Stimulated activated CD4-positive, alpha-beta T cell treated with anti-CD3 and anti-CD28 coated beads, Interleukin-15, amount 100 ng/mL, for 24 hours (primary cell): ENCODE measurements at regions not wholly inside any gene's neighbourhood (a gene's known extent, or its start where the extent isn't known, plus 50 kb on each side); places are given as distances from the start of the nearest gene placed in this dataset.

Source experiments
- DNase-seq: peaks from one replicate; pipeline ENCODE4 v3.0.0-alpha.2; 2020

- no peak for DNase-seq
Observed at GRCh38 chr7:387132-388022, 97.4 kb downstream of the FOXL3 start.

GRCh38 chr7:388023-388960 lies 98.3 kb downstream of the FOXL3 start:
- DNase-seq, result no peak

GRCh38 chr7:388961-389701 lies 99.2 kb downstream of the FOXL3 start:
- DNase-seq, result no peak

GRCh38 chr7:389911-390601 lies 100.1 kb downstream of the FOXL3 start:
- no peak for DNase-seq

GRCh38 chr7:390761-391410 lies 100.9 kb downstream of the FOXL3 start:
- DNase-seq, result no peak

GRCh38 chr7:391411-391951 lies 101.5 kb downstream of the FOXL3 start:
- no peak for DNase-seq

GRCh38 chr7:391961-392524 lies 102.1 kb downstream of the FOXL3 start:
- no peak for DNase-seq

GRCh38 chr7:392822-393221 lies 102.9 kb downstream of the FOXL3 start:
- DNase-seq, result no peak

- DNase-seq, result no peak
Observed at GRCh38 chr7:395643-396042, 105.7 kb downstream of the FOXL3 start.

GRCh38 chr7:398888-399287 lies 108.9 kb downstream of the FOXL3 start:
- DNase-seq, result no peak

- DNase-seq, result no peak
Observed at GRCh38 chr7:400901-401485, 111.0 kb downstream of the FOXL3 start.

- no peak for DNase-seq
Observed at GRCh38 chr7:401495-401894, 111.5 kb downstream of the FOXL3 start.

- no peak for DNase-seq
Observed at GRCh38 chr7:404812-405488, 114.7 kb downstream of the PDGFA start.

GRCh38 chr7:405489-406211 lies 114.0 kb downstream of the PDGFA start:
- DNase-seq, result no peak

- DNase-seq, result no peak
Observed at GRCh38 chr7:407721-408539, 111.7 kb downstream of the PDGFA start.

- DNase-seq, result no peak
Observed at GRCh38 chr7:408751-409311, 110.8 kb downstream of the PDGFA start.

- no peak for DNase-seq
Observed at GRCh38 chr7:409339-410281, 110.0 kb downstream of the PDGFA start.
